ENCODE measurements at regions not wholly inside any gene's neighbourhood (a gene's known extent, or its start where the extent isn't known, plus 50 kb on each side); places are given as distances from the start of the nearest gene placed in this dataset.

- TF ChIP-seq CTCF (IDR thresholded peaks at IDR 0.05) (no peak), POLR2A (IDR thresholded peaks at IDR 0.05) (no peak)
These were observed 510.6 kb upstream of the SGO1 start for GRCh38 chr3:20696388-20697150.
